Activated CD4-positive, alpha-beta T cell treated with anti-CD3 and anti-CD28 coated beads for 36 hours (primary cell): ENCODE measurements at regions not wholly inside any gene's neighbourhood (a gene's known extent, or its start where the extent isn't known, plus 50 kb on each side); places are given as distances from the start of the nearest gene placed in this dataset.

Experiments
- ATAC-seq: fragments of 200-7000 bp; cut with Tn5 transposase; one replicate; pipeline ENCODE4 v1.10.0; 2021; ENCODE audit warnings: mild to moderate bottlenecking, moderate library complexity
- CTCF ChIA-PET: fragments of 350-600 bp; sonication (Branson Sonifier 250); formaldehyde crosslinking; loops from one replicate; lab custom pipeline; 2021; ENCODE audit warnings: antibody characterized with exemption; lab: Charles Lee
- POLR2A ChIA-PET: fragments of 350-600 bp; sonication (Branson Sonifier 250); formaldehyde crosslinking; loops from one replicate; lab custom pipeline; 2021; ENCODE audit warnings: antibody characterized with exemption, inconsistent platforms; lab: Charles Lee
- DNase-seq: peaks from one replicate; pipeline ENCODE4 v3.0.0-alpha.2; 2020
- H3K27ac Mint-ChIP-seq: one replicate; pipeline ENCODE4 v1.8.0; 2021; ENCODE audit warnings: mixed read lengths
- H3K27me3 Mint-ChIP-seq: one replicate; pipeline ENCODE4 v1.8.0; 2021; ENCODE audit warnings: mixed read lengths
- H3K36me3 Mint-ChIP-seq: one replicate; pipeline ENCODE4 v1.8.0; 2021; ENCODE audit warnings: low read depth, mixed read lengths
- H3K4me1 Mint-ChIP-seq: one replicate; pipeline ENCODE4 v1.8.0; 2021; ENCODE audit warnings: mixed read lengths
- H3K4me3 Mint-ChIP-seq: one replicate; pipeline ENCODE4 v1.8.0; 2021; ENCODE audit warnings: mild to moderate bottlenecking, moderate library complexity, mixed read lengths
- H3K9me3 Mint-ChIP-seq: one replicate; pipeline ENCODE4 v1.8.0; 2021; ENCODE audit warnings: low read depth, mixed read lengths
- intact Hi-C, 2 experiments: fragments of 100-400 bp; cut with DNase I in 1 of 2; cut with micrococcal nuclease in 1 of 2; formaldehyde crosslinking; loops; one replicate each; pipeline versions ENCODE4 v1.14.2 to v1.15.1; 2022 to 2024; cut with DNase I, micrococcal nuclease

- peaks cover 2% of the 10 kb centered on the region for H3K27me3 Mint-ChIP-seq
- H3K9me3 Mint-ChIP-seq = no peaks in the 10 kb centered on the region
- no peaks in the 10 kb centered on the region for H3K36me3 Mint-ChIP-seq
- no peaks in the 10 kb centered on the region for H3K4me1 Mint-ChIP-seq
- intact Hi-C loops = no loop called here
- ATAC-seq (no peak), DNase-seq (no peak)
- ChIA-PET CTCF (no interaction called here), POLR2A (no interaction called here)
- no peak overlapping the region for H3K4me3 Mint-ChIP-seq
- no peak overlapping the region for H3K27ac Mint-ChIP-seq
These were observed 161.1 kb downstream of the SLC35B3 start for GRCh38 chr6:8274226-8274625.

- Mint-ChIP-seq H3K4me1 (no peaks in the 10 kb centered on the region), H3K9me3 (no peaks in the 10 kb centered on the region), H3K27me3 (peaks cover 8% of the 10 kb centered on the region), H3K36me3 (no peaks in the 10 kb centered on the region), H3K4me3 (no peak overlapping the region), H3K27ac (no peak overlapping the region)
- DNase-seq = no peak
- no peak for ATAC-seq
- POLR2A ChIA-PET = no interaction called here
- CTCF ChIA-PET = no interaction called here
- intact Hi-C loops = no loop called here
These were observed 165.4 kb downstream of the SLC35B3 start for GRCh38 chr6:8269872-8270454.

GRCh38 chr6:8269094-8269493, 166.3 kb downstream of the SLC35B3 start:
- Mint-ChIP-seq H3K27ac (no peak overlapping the region), H3K4me1 (no peaks in the 10 kb centered on the region), H3K9me3 (no peaks in the 10 kb centered on the region), H3K36me3 (no peaks in the 10 kb centered on the region), H3K27me3 (peaks cover 10% of the 10 kb centered on the region), H3K4me3 (no peak overlapping the region)
- DNase-seq = no peak
- ChIA-PET CTCF (interaction anchor here (0.6 kb wide), 1 partner anchor 48 kb away, joined by 3 read pairs; no protein-coding TSS in a partner anchor), POLR2A (no interaction called here)
- intact Hi-C loops = no loop called here
- no peak for ATAC-seq

GRCh38 chr6:8268606-8269005, 166.3 kb upstream of the EEF1E1 start:
- H3K27ac Mint-ChIP-seq = no peak overlapping the region
- H3K9me3 Mint-ChIP-seq = no peaks in the 10 kb centered on the region
- ATAC-seq (no peak), DNase-seq (no peak)
- CTCF ChIA-PET = interaction anchor here (0.6 kb wide), 1 partner anchor 48 kb away, joined by 3 read pairs; no protein-coding TSS in a partner anchor
- no peak overlapping the region for H3K4me3 Mint-ChIP-seq
- intact Hi-C loops = no loop called here
- H3K36me3 Mint-ChIP-seq = no peaks in the 10 kb centered on the region
- POLR2A ChIA-PET = no interaction called here
- peaks cover 10% of the 10 kb centered on the region for H3K27me3 Mint-ChIP-seq
- H3K4me1 Mint-ChIP-seq = no peaks in the 10 kb centered on the region

DNA sequence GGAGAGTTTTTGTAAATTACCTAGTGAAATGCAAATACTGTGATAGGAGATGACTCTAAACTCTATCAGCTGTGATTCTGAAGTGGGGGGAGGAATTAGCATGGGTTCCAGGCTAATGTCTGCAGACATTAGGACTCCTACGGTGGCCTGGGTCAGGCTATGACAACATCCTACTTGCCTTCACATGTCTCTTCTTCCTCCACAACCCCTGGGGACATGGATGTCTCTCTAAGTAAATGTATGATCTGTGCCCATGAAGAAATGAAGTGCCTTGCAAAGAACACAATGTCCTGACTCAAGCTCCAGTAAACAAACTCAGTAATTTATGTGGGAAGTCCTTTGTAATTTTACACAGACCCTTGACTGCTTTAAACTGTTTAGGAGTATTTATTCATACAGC, 165.8 kb upstream of the EEF1E1 start:
- intact Hi-C loops = no loop called here

DNA sequence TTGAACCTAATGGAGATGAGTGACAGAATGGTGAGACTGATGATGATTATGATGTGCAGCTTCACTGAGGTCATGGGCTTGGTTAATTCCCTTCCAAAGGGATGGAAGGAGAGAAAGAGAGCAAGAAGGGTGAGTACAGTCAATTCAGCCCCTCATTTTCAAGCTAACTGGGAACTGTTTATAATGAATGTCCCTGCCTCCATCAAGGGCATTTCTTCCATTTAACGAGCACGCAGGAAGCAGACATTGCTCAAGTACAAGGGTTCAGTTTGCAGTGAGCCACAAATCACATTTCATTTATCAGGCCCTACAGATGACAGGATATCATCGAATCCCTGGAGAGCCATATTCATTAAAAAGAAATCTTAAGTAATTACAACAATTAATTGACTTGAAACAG, 158.3 kb upstream of the EEF1E1 start:
- no peak for ATAC-seq
- no peak overlapping the region for H3K4me3 Mint-ChIP-seq
- POLR2A ChIA-PET = no interaction called here

More for the DNA sequence above, 165.8 kb upstream of the EEF1E1 start:
- CTCF ChIA-PET = no interaction called here
- no peaks in the 10 kb centered on the region for H3K4me1 Mint-ChIP-seq
- H3K9me3 Mint-ChIP-seq = no peaks in the 10 kb centered on the region
- H3K4me3 Mint-ChIP-seq = no peak overlapping the region
- no peak overlapping the region for H3K27ac Mint-ChIP-seq
- H3K27me3 Mint-ChIP-seq = peaks cover 10% of the 10 kb centered on the region
- no peak for DNase-seq
- ATAC-seq = no peak
- POLR2A ChIA-PET = no interaction called here
- H3K36me3 Mint-ChIP-seq = no peaks in the 10 kb centered on the region

DNA sequence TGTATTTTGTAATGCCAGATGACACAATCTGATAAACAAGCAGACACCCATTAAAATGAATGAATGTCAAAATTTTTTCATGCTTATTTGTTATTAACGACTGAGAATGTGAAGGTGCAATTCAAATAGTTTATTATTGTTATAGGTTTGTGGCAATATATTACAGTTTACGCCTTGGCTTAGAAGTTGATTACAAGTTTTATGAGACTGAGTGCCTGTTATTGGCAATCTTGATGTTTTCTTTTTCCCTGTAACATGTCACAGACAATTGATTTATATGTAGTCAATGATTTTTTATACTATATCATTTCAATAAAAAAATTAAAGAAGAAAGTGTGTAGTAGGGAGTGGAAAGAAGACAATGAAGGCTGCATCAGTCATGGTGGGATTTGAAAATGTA, 144.1 kb upstream of the EEF1E1 start:
- POLR2A ChIA-PET = no interaction called here
- Mint-ChIP-seq H3K4me3 (no peak overlapping the region), H3K27ac (no peak overlapping the region), H3K4me1 (no peaks in the 10 kb centered on the region), H3K9me3 (no peaks in the 10 kb centered on the region), H3K36me3 (no peaks in the 10 kb centered on the region), H3K27me3 (peaks cover 7% of the 10 kb centered on the region)
- intact Hi-C loops = no loop called here
- CTCF ChIA-PET = no interaction called here
- no peak for DNase-seq
- ATAC-seq = no peak

More for the DNA sequence above, 158.3 kb upstream of the EEF1E1 start:
- H3K4me1 Mint-ChIP-seq = no peaks in the 10 kb centered on the region
- intact Hi-C loops = no loop called here
- CTCF ChIA-PET = no interaction called here
- H3K27ac Mint-ChIP-seq = no peak overlapping the region
- no peaks in the 10 kb centered on the region for H3K36me3 Mint-ChIP-seq
- DNase-seq = no peak
- H3K27me3 Mint-ChIP-seq = peaks cover 15% of the 10 kb centered on the region
- H3K9me3 Mint-ChIP-seq = peaks cover 3% of the 10 kb centered on the region

GRCh38 chr6:8245726-8246125, 143.4 kb upstream of the EEF1E1 start:
- Mint-ChIP-seq H3K36me3 (no peaks in the 10 kb centered on the region), H3K9me3 (no peaks in the 10 kb centered on the region), H3K4me1 (no peaks in the 10 kb centered on the region), H3K27me3 (peaks cover 7% of the 10 kb centered on the region), H3K27ac (no peak overlapping the region), H3K4me3 (no peak overlapping the region)
- ChIA-PET POLR2A (no interaction called here), CTCF (interaction anchor here (0.6 kb wide), 1 partner anchor 231 kb away, joined by 5 read pairs; no protein-coding TSS in a partner anchor)
- ATAC-seq (no peak), DNase-seq (no peak)
- intact Hi-C loops = no loop called here

GRCh38 chr6:8243475-8243874, 141.1 kb upstream of the EEF1E1 start:
- ChIA-PET POLR2A (interaction anchor here (0.8 kb wide), 1 partner anchor 118 kb away, joined by 5 read pairs; no protein-coding TSS in a partner anchor), CTCF (no interaction called here)
- DNase-seq (no peak), ATAC-seq (no peak)
- Mint-ChIP-seq H3K27ac (no peak overlapping the region), H3K4me3 (no peak overlapping the region), H3K36me3 (no peaks in the 10 kb centered on the region), H3K9me3 (no peaks in the 10 kb centered on the region), H3K27me3 (peaks cover 7% of the 10 kb centered on the region), H3K4me1 (no peaks in the 10 kb centered on the region)
- intact Hi-C loops = no loop called here

- Mint-ChIP-seq H3K27me3 (peaks cover 9% of the 10 kb centered on the region), H3K9me3 (no peaks in the 10 kb centered on the region), H3K4me3 (no peak overlapping the region), H3K27ac (no peak overlapping the region), H3K4me1 (no peaks in the 10 kb centered on the region), H3K36me3 (no peaks in the 10 kb centered on the region)
- DNase-seq (no peak), ATAC-seq (no peak)
- ChIA-PET CTCF (no interaction called here), POLR2A (interaction anchor here (0.8 kb wide), 1 partner anchor 118 kb away, joined by 5 read pairs; no protein-coding TSS in a partner anchor)
- intact Hi-C loops = no loop called here
These were observed 140.5 kb upstream of the EEF1E1 start for GRCh38 chr6:8242885-8243284.

GRCh38 chr6:8240301-8240700, 138.0 kb upstream of the EEF1E1 start:
- Mint-ChIP-seq H3K4me3 (no peak overlapping the region), H3K27ac (no peak overlapping the region), H3K4me1 (no peaks in the 10 kb centered on the region), H3K36me3 (no peaks in the 10 kb centered on the region), H3K9me3 (no peaks in the 10 kb centered on the region), H3K27me3 (peaks cover 2% of the 10 kb centered on the region)
- DNase-seq = no peak
- POLR2A ChIA-PET = no interaction called here
- CTCF ChIA-PET = interaction anchor here (1.1 kb wide), 1 partner anchor 10 kb away, joined by 3 read pairs; no protein-coding TSS in a partner anchor
- intact Hi-C loops = no loop called here
- no peak for ATAC-seq
